Lower leg skin (tissue), 3 donors: ENCODE measurements at regions not wholly inside any gene's neighbourhood (a gene's known extent, or its start where the extent isn't known, plus 50 kb on each side); places are given as distances from the start of the nearest gene placed in this dataset.

Experiments
- POLR2A ChIP-seq, 2 donors: fragments of 450-650 bp; IDR thresholded peaks; one replicate each; pipeline ENCODE4 v1.6.1; 2016 to 2017; ENCODE audit warnings: antibody characterized with exemption in 2 of 2, mild to moderate bottlenecking in 1 of 2, moderate library complexity in 1 of 2
- TF ChIP-seq, protein P1 (sequence below), 3 donors: fragments of 450-650 bp; IDR thresholded peaks; one replicate each; pipeline ENCODE4 v1.5.1; 2016; ENCODE audit warnings: antibody characterized with exemption in 3 of 3, mild to moderate bottlenecking in 3 of 3, moderate library complexity in 2 of 3

- TF ChIP-seq, protein P1, sequence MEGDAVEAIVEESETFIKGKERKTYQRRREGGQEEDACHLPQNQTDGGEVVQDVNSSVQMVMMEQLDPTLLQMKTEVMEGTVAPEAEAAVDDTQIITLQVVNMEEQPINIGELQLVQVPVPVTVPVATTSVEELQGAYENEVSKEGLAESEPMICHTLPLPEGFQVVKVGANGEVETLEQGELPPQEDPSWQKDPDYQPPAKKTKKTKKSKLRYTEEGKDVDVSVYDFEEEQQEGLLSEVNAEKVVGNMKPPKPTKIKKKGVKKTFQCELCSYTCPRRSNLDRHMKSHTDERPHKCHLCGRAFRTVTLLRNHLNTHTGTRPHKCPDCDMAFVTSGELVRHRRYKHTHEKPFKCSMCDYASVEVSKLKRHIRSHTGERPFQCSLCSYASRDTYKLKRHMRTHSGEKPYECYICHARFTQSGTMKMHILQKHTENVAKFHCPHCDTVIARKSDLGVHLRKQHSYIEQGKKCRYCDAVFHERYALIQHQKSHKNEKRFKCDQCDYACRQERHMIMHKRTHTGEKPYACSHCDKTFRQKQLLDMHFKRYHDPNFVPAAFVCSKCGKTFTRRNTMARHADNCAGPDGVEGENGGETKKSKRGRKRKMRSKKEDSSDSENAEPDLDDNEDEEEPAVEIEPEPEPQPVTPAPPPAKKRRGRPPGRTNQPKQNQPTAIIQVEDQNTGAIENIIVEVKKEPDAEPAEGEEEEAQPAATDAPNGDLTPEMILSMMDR (IDR thresholded peaks at IDR 0.05): no peak
- TF ChIP-seq POLR2A (IDR thresholded peaks at IDR 0.05): no peak
Measured at GRCh38 chr11:56889986-56890385, 98.7 kb upstream of the OR5AK2 start.
